ENCODE measurements at regions not wholly inside any gene's neighbourhood (a gene's known extent, or its start where the extent isn't known, plus 50 kb on each side); places are given as distances from the start of the nearest gene placed in this dataset.

- TF ChIP-seq TMF1 (CRISPR knock-in tag; IDR thresholded peaks at IDR 0.05; ENCODE audit: low read depth): no peak
- no peak for TF ChIP-seq ZBTB3 (CRISPR knock-in tag; IDR thresholded peaks at IDR 0.05; ENCODE audit: borderline replicate concordance, low read depth)
- no peak for TF ChIP-seq TAF1 (CRISPR knock-in tag; IDR thresholded peaks at IDR 0.05)
Measured at GRCh38 chr7:106354822-106355221, 70.0 kb upstream of the NAMPT start (continued).

GRCh38 chr7:106353944-106354343, 69.2 kb upstream of the NAMPT start:
- no peak for FAIRE-seq
- H3K27ac ChIP-seq (ENCODE audit: extremely low read length, insufficient read depth, low read length): no peak overlapping the region
- no peak for TF ChIP-seq NR2F2 (IDR thresholded peaks at IDR 0.05; ENCODE audit: borderline replicate concordance, low read depth)
- TF ChIP-seq ZNF782 (CRISPR knock-in tag; IDR thresholded peaks at IDR 0.05; ENCODE audit: borderline replicate concordance): no peak
- no peak for TF ChIP-seq AHDC1 (CRISPR knock-in tag; IDR thresholded peaks at IDR 0.05; ENCODE audit: borderline replicate concordance)
- TF ChIP-seq BATF2 (CRISPR knock-in tag; IDR thresholded peaks at IDR 0.05): no peak
- TF ChIP-seq ZFP62 (CRISPR knock-in tag; IDR thresholded peaks at IDR 0.05): no peak
- no peak for TF ChIP-seq FOXC1 (CRISPR knock-in tag; IDR thresholded peaks at IDR 0.05; ENCODE audit: borderline replicate concordance)
- no peak for TF ChIP-seq ZNF431 (CRISPR knock-in tag; IDR thresholded peaks at IDR 0.05; ENCODE audit: borderline replicate concordance, low read depth)
- no peak for TF ChIP-seq AKAP8 (CRISPR knock-in tag; IDR thresholded peaks at IDR 0.05)
- no peak for TF ChIP-seq ZNF275 (CRISPR knock-in tag; IDR thresholded peaks at IDR 0.05; ENCODE audit: borderline replicate concordance)
- TF ChIP-seq NFKB2 (CRISPR knock-in tag; IDR thresholded peaks at IDR 0.05; ENCODE audit: borderline replicate concordance): no peak
- TF ChIP-seq HNF4A (CRISPR knock-in tag; IDR thresholded peaks at IDR 0.05): no peak
- no peak for TF ChIP-seq KLF12 (CRISPR knock-in tag; IDR thresholded peaks at IDR 0.05; ENCODE audit: borderline replicate concordance)
- no peak for TF ChIP-seq ZNF576 (CRISPR knock-in tag; IDR thresholded peaks at IDR 0.05)

More at GRCh38 chr7:106353944-106354343, 69.2 kb upstream of the NAMPT start:
- in situ Hi-C loops (cut with HindIII; ENCODE audit: extremely low pct_ligation_motif_present, low pct_unique_long_range_greater_than_20kb): no loop called here
- Histone ChIP-seq H3K36me3 (replicated peaks in 1 of 2; ENCODE audit: control insufficient read depth in 1 of 2, insufficient read depth in 2 of 2, low read length in 2 of 2) (no peaks in the 10 kb centered on the region), H3K4me1 (ENCODE audit: insufficient read depth, low read length) (no peaks in the 10 kb centered on the region), H4K20me1 (ENCODE audit: insufficient read depth, low read length) (no peaks in the 10 kb centered on the region), H3K4me3 (replicated peaks in 1 of 3; ENCODE audit: insufficient read depth in 1 of 3, low read depth in 2 of 3, low read length in 3 of 3) (no peak overlapping the region), H3K4me2 (ENCODE audit: low read depth, low read length) (no peak overlapping the region), H3K9ac (ENCODE audit: insufficient read depth, low read depth, low read length) (no peak overlapping the region), H3K27me3 (ENCODE audit: control insufficient read depth in 1 of 2, insufficient read depth in 2 of 2, low read length in 2 of 2) (no peaks in the 10 kb centered on the region), H3K9me3 (ENCODE audit: low read length) (no peaks in the 10 kb centered on the region), H3K79me2 (ENCODE audit: insufficient read depth, low read length) (no peaks in the 10 kb centered on the region), H2AFZ (ENCODE audit: low read length) (no peak overlapping the region)
- WGBS (ENCODE audit: low lambda C conversion rate): 4% methylated on average over 1 of the region's 1 CpG
- no peak for ATAC-seq
- intact Hi-C loops (cut with micrococcal nuclease; ENCODE audit: unreplicated experiment): no loop called here
- no peak for DNase-seq (ENCODE audit: low spot score)
- BruUV-seq (replicated peaks): no TSS peak
- POLR2A ChIA-PET: no interaction called here
- CTCF ChIA-PET (ENCODE audit: low intra/inter-chr PET ratio, low total read pairs): no interaction called here

Data from HepG2 (cell line).